ENCODE measurements at regions not wholly inside any gene's neighbourhood (a gene's known extent, or its start where the extent isn't known, plus 50 kb on each side); places are given as distances from the start of the nearest gene placed in this dataset.
"Not testable (repeated sequence)": the region's sequence is repeated elsewhere in the genome, so short reads cannot be mapped to it uniquely, and the experiment has no call there.

DNA sequence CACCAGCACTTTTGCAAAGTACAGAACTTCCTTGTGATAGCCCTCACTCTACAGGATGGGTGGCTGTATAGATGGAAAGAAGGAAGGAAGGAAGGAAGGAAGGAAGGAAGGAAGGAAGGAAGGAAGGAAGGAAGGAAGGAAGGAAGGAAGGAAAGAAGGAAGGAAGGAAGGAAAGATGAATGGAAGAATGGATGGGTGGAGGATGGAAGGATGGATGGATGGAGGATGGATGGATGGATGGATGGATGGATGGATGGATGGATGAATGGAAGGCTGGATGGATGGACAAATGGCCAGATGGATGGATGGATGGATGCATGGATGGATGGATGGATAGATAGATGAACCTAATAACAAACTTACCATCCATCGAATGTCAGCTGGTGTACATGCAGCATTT is 256.9 kb downstream of the ANKRD60 start:
- DNase-seq (ENCODE audit: low spot score), result not testable (repeated sequence)

DNA sequence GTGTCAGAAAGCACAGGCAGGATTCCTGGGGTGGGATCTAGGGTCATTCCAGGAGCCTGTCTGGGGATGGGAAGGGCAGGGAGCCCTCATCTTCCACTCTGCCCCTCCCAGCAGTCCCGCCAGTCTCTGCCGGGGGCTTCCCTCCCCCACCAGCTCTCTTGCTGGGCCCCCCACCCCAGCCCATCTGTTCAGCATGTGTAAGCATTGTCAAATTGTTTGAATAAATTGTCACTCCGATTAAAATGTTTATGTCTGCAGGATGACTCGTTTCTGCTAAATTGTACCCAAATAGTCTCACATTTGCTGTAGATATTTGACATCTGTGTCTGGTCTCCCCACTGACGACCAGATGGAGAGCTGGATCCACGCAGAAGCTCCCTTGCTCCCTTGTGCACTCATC is 257.6 kb downstream of the ANKRD60 start:
- DNase-seq (ENCODE audit: low spot score), result no peak

DNA sequence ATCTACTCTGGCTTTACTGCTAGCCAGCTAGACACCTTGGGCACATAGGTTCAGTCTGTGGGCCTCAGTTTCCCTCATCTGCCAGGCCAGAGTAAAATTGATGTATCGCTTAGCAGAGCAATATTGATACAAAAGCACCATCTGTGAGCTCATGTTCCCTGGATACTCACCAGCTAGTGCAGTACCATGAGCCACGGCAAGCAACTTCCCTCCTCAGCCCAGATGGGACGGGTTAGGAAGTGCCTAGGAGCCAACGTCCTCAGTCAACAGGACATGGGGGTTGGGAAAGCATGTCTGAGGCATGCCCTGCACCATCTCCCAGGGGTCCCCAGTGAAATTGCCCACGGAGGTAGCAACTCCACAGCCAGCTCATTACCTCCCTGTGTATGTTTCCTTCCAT is 258.3 kb downstream of the ANKRD60 start:
- no peak for DNase-seq (ENCODE audit: low spot score)

DNA sequence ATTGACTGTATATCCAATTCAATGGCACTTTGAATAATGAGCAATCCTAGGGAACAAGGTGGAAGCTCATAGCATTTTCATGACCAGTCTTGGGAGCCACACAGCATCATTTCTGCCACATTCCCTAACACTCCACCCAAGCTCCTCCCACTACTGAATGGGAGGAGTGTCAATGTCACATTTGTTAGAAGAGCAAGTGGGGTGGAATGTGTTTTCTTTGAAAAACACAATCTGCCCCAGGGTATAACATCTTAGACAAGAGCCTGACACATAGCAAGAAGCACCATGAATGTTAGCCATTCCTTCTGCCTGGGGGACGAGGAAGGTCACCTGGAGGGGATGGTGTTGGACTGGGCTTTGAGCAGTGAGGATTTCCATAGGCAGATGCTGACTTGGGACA is 258.3 kb upstream of the PMEPA1 start:
- no peak for DNase-seq (ENCODE audit: low spot score)

DNA sequence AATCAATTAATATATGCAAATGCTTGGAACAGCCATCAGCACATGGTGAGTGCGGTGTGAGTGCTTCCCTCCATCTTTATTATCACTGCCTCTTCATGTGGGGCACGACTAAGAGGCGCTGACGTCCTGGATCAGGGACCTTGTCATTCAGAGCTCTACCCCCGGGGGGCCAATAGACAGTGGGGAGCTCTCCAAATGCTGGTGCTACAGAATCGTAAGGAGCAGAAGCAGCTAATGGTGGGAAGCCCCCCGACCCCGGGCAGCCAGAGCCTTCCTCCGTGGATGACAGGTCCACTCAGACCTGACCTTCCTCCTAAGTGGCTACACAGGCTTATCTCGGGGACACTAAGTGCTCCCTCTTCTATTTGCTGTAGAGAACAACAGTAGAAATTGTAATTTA is 257.5 kb upstream of the PMEPA1 start:
- no peak for DNase-seq (ENCODE audit: low spot score)

DNA sequence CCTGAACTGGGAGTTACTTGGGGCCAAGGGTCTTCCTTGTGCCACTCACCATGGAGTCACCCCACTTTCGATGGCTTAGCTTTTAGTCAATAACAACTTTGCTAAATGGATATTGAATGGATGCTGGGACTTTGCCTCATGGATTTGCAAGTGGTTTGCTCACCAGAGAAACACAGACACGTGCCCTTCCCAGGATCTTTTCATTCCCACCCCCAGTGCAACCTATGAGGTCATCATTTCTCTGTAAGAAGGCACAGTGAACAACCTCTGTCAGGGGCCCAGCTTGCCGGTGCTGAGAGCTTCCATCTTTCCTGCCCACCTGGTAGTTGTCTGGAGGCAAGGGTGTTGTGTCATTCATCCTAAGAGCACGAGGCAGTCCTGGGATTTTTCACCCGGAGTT is 256.8 kb upstream of the PMEPA1 start:
- no peak for DNase-seq (ENCODE audit: low spot score)

DNA sequence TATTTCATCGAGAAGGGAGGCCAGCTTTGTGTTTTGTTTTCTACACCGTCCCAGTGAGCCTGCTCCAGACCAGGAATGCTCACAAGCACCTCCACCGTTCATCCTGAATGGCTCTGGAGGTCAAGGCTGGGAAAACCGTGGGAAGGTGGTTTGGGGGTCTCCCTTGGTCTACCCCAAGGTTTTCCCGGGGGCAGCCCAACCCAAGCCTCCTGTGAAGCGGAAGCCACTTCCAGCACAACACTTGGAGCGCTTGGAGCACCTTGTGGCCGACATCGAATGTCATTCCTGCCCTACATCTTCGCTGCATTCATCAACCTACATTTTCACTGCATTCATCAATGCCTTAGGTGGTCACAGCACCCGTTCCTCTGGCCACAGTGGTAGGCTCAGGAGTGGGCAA is 255.6 kb upstream of the PMEPA1 start:
- no peak for DNase-seq (ENCODE audit: low spot score)

DNA sequence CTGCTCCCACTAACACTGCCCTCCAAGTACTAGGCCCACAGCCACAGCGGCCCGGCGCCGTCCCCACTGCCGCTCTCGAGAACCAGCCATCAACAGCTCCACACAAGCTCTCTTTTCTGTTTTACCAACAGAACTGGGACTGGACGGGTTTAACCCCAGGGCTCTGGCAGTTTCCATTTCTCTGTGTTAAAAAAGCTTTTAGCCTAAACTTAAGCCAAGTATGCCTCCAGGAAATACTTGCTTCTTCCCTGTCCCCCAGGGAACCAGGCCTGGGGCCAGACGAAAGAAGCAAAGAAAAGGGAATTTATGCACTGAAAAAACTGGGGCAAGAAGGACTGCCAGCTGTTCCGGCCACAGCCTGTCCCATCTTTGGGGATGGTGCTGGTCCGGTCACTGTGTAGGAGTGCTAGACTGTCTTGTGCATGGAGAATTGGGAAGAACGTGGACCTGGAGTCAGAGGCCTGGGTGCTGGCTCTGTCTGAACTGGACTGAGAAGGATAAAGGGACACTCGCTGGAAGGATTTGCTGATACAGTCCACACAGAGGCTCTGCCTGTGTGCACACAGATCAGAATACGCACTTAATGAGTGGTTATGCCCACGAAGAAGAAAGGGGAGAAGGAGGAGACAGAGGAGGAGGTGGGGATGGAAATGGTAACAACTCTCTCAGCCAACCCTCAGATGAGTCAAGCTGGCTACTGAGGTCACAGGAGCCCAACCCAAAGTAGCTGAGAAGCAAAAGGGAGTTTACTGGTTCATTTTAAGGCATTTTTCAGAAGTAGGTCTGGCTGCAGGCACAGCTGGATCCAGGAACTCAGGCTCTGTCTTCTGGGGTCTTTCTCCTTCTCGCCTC is 254.4 kb upstream of the PMEPA1 start:
- peak; percentile 65 for DNase-seq (ENCODE audit: low spot score)

DNA sequence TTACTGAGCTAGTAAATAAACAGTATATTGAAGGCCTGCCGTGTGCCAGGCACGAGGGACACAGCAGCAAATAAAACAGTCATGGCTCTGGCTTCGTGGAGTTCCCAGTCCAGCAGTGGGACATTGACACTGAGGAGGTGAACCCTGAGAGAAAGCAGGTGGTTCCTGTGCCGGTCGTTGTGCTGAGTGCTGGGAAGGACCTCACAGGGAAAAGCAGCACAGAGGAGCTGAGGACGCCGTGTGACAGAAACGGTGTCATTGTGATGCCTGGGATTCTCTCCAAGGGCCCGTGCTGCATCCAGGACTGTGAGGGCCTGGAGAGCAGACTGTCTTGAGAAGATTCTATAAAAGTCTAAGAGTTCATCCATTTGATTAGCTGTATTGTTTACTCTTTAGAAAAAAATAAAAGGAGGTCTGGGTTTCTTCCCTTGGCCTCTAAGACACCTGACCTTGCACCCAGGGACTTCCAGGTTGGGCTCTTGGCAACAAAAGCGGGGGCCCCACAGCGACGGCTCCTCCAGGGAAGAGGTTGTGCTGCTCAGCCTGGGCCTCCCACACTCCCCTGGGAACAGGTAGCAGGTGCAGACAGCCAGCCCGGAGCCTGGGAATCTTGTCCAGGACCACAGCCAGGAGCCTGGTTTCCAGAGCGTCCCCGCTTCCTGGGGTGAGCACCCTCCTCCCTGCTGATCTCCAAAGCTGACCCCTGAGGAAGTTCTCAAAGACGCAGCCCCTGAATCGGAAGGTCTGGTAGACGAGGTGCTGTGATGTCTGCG is 251.2 kb upstream of the PMEPA1 start:
- DNase-seq (ENCODE audit: low spot score), result no peak

DNA sequence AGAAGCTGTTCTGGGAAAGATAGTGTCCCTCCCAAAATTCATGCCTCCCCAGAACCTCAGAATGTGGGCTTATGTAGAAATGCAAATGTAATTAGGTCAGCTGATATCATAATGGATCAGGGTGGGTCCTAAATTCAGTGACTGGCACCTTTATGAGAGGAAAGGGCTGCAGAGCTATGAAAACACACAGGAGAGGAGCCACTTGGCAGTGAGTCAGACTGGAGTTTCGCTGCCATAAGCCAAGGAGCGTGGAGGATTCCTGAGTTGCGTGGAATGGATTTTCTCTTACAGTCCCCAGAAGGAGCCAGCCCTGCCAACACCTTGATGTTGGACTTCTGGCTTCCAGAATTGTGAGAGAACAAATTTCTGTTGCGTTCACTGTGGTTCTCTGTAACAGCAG is 249.8 kb upstream of the PMEPA1 start:
- no peak for DNase-seq (ENCODE audit: low spot score)

DNA sequence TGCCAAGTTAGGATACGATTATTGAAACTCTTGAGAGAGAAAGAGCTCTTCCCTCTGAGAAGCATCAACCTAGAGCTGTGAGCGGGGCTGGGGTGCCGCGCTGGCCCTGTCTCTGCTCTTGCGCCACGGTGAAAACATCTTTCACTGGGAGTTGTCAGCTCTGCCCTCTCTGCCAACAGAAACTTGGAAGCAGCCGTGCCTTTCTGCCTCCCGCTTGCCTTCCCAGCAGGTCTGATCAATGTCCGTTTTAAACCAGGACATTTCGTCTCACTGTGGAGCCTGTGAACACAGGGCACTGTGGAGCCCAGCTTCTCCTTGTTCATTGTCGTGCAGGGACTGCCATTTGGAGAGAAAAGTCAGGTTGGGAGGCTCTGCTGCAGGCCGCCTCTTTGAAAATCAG is 249.2 kb upstream of the PMEPA1 start:
- no peak for DNase-seq (ENCODE audit: low spot score)

DNA sequence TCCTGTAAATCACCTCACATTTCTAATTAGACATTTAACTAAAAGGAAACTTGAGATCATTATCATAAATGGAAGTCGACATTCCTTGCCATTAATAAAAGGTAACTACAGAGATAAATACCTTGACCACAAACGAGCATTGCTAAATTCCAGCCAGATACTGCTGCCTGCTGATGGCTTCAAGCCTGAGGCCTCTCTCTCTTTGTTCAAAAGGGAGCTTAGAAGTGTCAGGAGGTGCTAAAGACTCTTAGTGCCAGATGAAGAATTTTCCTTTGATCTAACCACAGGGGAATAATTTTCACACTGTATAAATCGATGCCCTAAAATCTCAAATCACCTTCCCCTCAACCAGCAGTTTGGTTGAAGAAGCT is 248.2 kb upstream of the PMEPA1 start:
- DNase-seq (ENCODE audit: low spot score), result no peak

DNA sequence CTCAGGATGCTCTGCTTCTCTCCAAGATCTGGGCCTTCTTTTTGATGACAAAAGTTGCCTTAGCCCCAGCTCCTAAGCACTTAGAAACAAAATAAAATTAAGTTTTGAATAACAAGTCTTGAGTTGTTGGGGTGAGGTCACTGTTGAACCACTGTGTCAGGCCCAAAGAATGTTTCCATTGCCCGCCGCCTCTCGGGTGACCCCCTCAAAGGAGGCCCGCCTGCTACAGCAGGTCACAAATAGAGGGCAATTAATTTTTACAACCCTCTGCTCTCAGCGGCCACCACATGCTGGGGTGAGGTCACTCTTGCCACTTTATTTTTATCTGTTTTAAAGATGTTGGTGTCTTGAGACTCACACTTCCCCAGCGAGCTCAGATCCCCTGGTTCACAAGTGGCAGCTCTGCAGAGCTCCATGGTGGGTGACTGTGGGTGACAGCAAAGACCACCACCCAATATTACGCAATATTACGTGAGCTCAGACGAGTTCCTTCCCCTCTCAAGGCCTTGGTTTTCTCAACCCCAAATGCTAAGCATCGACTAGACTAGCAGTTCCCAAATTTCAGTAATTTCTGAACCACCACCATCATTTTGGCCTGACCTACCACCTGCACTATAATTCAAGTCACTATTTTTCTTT is 247.7 kb upstream of the PMEPA1 start:
- no peak for DNase-seq (ENCODE audit: low spot score)

DNA sequence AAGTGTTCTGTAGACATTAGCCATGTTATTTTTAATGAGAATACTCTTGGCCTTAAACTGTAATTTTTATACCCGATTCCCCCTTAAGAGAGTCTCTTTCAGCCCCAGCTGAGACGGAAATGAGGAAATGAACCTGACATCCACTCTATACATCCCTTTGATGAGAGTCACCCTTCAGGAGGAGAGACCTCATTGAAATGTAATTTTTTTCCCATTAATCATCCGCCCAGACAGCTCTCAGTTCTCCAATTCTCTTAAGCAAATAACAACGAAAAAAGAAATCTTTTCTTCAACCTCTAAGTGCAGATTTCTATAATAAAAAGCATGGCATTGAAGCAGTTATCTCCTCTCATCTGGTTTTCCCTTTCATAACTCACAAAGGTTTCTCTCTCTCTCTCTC is 243.8 kb upstream of the PMEPA1 start:
- no peak for DNase-seq (ENCODE audit: low spot score)

DNA sequence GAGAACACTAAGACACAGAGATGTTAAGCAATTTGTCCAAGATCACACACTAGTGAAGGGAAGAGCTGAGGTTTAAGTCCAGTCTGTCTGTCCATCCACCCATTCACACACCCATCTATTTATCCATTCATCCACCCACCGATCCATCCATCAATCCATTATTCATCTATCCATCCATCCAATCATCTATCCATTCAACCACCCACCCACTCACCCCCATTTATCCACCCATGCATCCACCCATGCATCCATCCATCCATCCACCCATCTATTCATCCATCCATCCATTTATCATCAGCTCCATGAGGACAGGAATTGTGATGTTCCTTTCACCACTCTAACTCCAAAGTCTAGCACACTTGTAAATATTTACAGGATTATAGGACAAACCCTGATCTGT is 242.3 kb upstream of the PMEPA1 start:
- no peak for DNase-seq (ENCODE audit: low spot score)

DNA sequence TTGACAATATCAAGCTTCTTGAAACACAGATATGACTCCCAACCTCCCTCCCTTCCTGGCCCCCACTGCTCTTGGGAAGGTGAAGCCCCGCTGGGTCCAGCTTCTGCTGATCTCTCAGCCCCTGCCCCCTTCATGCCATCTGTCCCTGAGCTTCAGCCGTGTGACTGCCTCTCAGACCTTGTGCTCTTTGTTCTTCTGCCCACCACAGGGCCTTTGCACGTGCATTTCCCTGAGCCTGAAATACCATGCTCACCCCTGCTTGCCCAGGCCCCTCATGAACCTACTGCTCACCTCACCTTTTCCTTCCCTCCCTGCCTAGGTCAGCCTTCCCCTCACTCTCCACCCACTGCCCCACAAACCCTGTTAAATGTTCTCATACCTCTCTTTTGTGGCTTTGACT is 241.7 kb upstream of the PMEPA1 start:
- no peak for DNase-seq (ENCODE audit: low spot score)

DNA sequence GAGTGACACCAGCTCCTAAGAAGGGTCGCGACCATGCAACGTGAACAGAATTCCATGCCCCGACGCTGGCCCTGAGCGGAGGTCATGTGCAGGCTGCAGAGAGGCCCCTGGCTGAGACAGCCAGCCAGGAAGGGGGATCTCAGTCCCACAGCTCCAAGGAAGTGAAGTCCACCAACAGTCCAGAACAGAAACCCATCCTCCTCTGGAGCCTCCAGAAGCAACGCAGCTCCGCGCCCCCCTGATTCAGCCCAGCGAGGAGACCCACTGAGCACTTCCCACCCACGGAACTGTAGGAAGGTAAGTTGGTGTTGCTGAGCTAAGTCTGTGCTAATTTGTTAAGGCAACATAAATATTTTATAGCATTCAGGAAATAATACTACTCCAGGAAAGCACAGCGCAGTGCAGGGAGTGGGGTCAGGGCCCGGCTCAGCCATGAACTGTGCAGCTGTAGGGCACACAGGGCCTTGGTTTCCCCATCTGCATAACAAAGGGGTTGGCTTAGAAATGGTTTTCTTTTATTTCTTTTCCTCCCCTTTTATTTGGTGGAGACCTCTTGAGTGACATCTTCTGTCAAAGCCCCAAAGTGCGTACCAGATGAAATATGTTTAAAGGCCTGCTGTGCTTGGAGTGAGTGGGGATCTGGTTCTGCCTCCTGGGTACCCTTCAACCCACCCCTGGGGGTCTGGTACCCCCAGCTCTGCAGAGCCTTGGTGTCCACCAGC is 241.1 kb upstream of the PMEPA1 start:
- DNase-seq (ENCODE audit: low spot score), result no peak

DNA sequence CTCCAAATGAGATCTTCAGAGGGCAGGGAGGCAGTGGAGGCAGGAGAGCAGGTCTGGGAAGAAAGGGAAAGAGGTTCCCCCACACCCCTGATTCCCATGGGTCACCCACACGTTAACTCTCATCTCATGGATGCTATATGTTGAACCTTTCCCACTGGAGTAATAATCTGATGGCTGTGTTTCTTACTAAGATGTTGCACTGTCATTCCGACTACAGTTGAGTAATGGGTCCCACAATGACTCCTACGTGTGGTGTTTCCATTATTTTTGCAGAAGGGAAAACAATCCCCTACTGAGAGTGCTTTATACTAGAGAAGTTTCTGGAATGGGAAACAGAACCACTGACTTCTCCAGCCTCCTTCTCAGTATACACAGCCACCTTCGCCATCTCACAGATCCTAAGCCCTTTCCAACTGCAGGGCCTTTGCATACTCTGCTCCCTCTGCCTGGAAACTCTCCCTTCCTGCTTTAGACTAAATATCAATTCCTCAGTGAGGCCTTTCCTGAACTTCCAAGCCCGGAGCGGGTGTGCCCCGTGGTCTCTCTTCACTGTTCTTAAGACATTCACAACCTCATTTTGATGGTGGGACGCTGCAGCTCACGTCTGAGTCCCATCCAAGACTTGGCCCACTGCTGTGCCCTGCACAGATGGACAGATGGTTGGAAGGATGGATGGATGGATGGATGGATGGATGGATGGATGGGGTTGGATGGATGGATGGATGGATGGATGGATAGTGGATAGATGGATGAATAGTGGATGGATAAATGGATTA is 238.6 kb upstream of the PMEPA1 start:
- DNase-seq (ENCODE audit: low spot score), result no peak

DNA sequence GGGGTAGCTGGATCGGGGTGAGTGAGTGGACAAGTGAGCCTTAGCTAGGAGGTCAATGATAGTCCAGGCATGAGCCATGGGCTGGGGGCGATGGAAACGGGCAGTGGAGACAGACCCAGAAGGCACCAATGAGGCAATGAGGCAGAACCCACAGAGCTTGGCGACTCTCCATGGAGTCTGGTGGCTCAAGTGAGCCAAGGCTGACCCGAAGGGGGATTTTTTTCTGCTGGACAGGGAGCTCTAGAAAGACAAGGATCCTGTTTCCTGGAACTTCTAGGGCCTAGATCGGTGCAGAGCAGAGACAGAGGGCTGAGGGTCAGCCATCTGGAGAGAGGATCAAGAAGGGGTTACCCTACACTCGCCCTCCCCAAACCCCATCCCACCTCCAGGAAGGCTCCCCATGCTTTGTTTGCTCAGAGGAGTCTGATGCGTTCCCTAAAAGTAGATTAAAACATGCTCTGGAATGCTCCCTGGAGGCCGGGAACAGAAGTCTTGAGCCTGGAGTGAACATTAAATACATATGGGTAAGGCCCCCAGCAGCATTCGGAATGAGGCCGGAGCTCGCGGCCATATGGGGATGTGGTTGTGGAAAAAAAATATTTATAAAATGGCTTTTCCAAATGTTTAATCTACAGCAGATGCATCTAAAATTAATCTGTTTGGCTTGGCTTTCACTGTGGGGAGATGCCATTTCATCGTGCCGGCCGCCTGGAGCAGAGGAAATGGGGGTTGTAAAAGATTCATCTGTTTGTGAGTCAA is 237.8 kb upstream of the PMEPA1 start:
- no peak for DNase-seq (ENCODE audit: low spot score)

DNA sequence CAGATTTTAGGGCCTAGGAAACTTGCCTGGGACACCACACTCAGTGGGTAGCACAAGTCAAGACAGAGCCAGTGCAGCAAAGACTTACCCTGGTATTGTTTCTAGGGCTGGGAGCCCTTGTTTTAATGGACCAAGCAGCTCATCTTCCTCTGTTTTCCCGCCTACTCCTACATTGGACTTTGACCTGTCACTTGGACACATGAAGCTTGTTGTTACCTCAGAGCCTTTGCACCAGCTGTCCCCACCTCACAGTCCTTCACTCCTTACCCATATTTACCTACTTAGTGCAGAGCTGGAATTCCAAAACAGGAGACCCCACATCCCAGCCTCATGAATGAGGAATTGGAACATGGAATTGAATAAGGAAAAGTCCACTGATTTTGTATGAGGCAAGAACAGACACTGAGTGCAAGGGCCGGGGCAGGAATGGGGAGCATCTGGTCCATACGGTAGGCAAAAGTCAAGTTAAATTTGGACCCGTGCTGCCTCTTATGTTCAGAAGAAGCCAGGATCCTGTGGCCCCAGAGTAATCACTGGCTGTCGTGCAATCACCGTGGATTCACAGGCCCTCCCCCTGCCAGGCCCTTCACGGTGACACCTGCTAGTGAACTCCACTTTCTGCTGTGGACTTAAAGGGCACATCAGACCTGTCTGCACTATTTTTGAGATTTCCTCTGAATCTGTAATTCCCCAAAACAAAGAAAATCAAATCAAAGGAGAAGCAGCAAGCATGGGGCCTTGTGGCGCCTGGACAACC is 236.9 kb upstream of the PMEPA1 start:
- no peak for DNase-seq (ENCODE audit: low spot score)
